ENCODE measurements at regions not wholly inside any gene's neighbourhood (a gene's known extent, or its start where the extent isn't known, plus 50 kb on each side); places are given as distances from the start of the nearest gene placed in this dataset.
A peak's percentile ranks its signal among the peaks of the same experiment; 100 is the strongest.
"Not testable (repeated sequence)": the region's sequence is repeated elsewhere in the genome, so short reads cannot be mapped to it uniquely, and the experiment has no call there.

- no peak for DNase-seq
Observed at GRCh38 chr16:59356144-59356543, 622.0 kb upstream of the GOT2 start.

GRCh38 chr16:59355704-59356103 is 621.6 kb upstream of the GOT2 start:
- no peak for DNase-seq

GRCh38 chr16:59351305-59351903 is 617.3 kb upstream of the GOT2 start:
- no peak for DNase-seq

GRCh38 chr16:59350670-59351069 is 616.6 kb upstream of the GOT2 start:
- DNase-seq: no peak

GRCh38 chr16:59342669-59343068 is 608.6 kb upstream of the GOT2 start:
- DNase-seq: no peak

GRCh38 chr16:59341368-59341767 is 607.3 kb upstream of the GOT2 start:
- DNase-seq: no peak

GRCh38 chr16:59339871-59340270 is 605.8 kb upstream of the GOT2 start:
- DNase-seq: no peak

- no peak for DNase-seq
Observed at GRCh38 chr16:59336136-59336695, 602.1 kb upstream of the GOT2 start.

- DNase-seq: not testable (repeated sequence)
Observed at GRCh38 chr16:59331708-59332107, 597.6 kb upstream of the GOT2 start.

GRCh38 chr16:59330019-59330670 is 596.0 kb upstream of the GOT2 start:
- DNase-seq: peak; percentile 80

GRCh38 chr16:59328961-59329360 is 594.8 kb upstream of the GOT2 start:
- no peak for DNase-seq

GRCh38 chr16:59327894-59328293 is 593.8 kb upstream of the GOT2 start:
- DNase-seq: no peak

GRCh38 chr16:59326955-59327354 is 592.8 kb upstream of the GOT2 start:
- DNase-seq: peak; percentile 63

GRCh38 chr16:59324462-59324861 is 590.3 kb upstream of the GOT2 start:
- DNase-seq: peak; percentile 87

GRCh38 chr16:59320657-59321056 is 586.5 kb upstream of the GOT2 start:
- DNase-seq: no peak

- DNase-seq: no peak
Observed at GRCh38 chr16:59319871-59320270, 585.8 kb upstream of the GOT2 start.

- peak; percentile 15 for DNase-seq
Observed at GRCh38 chr16:59305850-59306249, 571.7 kb upstream of the GOT2 start.

GRCh38 chr16:59296888-59297287 is 562.8 kb upstream of the GOT2 start:
- no peak for DNase-seq

GRCh38 chr16:59295993-59296736 is 562.0 kb upstream of the GOT2 start:
- peak; percentile 55 for DNase-seq

- DNase-seq: no peak
Observed at GRCh38 chr16:59295474-59295873, 561.4 kb upstream of the GOT2 start.

- no peak for DNase-seq
Observed at GRCh38 chr16:59290718-59291117, 556.6 kb upstream of the GOT2 start.

- DNase-seq: no peak
Observed at GRCh38 chr16:59289151-59289550, 555.0 kb upstream of the GOT2 start.

- no peak for DNase-seq
Observed at GRCh38 chr16:59274141-59274540, 540.0 kb upstream of the GOT2 start.

GRCh38 chr16:59263955-59264354 is 529.8 kb upstream of the GOT2 start:
- DNase-seq: no peak
